SK-N-SH treated with all-trans-retinoic acid at 6 μM for 48 hours (cell line): ENCODE measurements at regions not wholly inside any gene's neighbourhood (a gene's known extent, or its start where the extent isn't known, plus 50 kb on each side); places are given as distances from the start of the nearest gene placed in this dataset.

Source experiments
- ATAC-seq: fragments of 200-7000 bp; cut with Tn5 transposase; 3 replicates; pipeline ENCODE4 v1.9.1; 2020; ENCODE audit warnings: mild to moderate bottlenecking, moderate library complexity
- ARNTL ChIP-seq: fragments of 450-650 bp; formaldehyde crosslinking; IDR thresholded peaks from 2 replicates; pipeline ENCODE4 v1.5.0; 2020; ENCODE audit warnings: low read depth, mild to moderate bottlenecking, moderate library complexity, borderline replicate concordance
- BACH2 ChIP-seq: fragments of 250-450 bp; sonication (Bioruptor Pico); IDR thresholded peaks from 2 replicates; pipeline ENCODE4 v1.9.0; 2021; ENCODE audit warnings: mild to moderate bottlenecking, borderline replicate concordance
- CSDC2 ChIP-seq: fragments of 250-450 bp; sonication (Bioruptor Pico); IDR thresholded peaks from 2 replicates; pipeline ENCODE4 v1.5.0; 2020; ENCODE audit warnings: mild to moderate bottlenecking, moderate library complexity
- GLIS3 ChIP-seq: fragments of 250-450 bp; sonication (Bioruptor Pico); IDR thresholded peaks from 2 replicates; pipeline ENCODE4 v1.5.0; 2020; ENCODE audit warnings: mild to moderate bottlenecking, moderate library complexity
- ISL1 ChIP-seq: fragments of 250-450 bp; sonication (Bioruptor Pico); IDR thresholded peaks from 2 replicates; pipeline ENCODE4 v2.1.2; 2022; ENCODE audit warnings: mild to moderate bottlenecking, moderate library complexity
- OSR1 ChIP-seq: fragments of 250-450 bp; sonication (Bioruptor Pico); IDR thresholded peaks from 2 replicates; pipeline ENCODE4 v1.8.0; 2022; ENCODE audit warnings: moderate library complexity, mild to moderate bottlenecking, inconsistent platforms
- PPARA ChIP-seq: fragments of 250-450 bp; sonication (Bioruptor Pico); IDR thresholded peaks from 2 replicates; pipeline ENCODE4 v1.5.0; 2020; ENCODE audit warnings: mild to moderate bottlenecking, borderline replicate concordance
- RARB ChIP-seq: fragments of 250-450 bp; sonication (Bioruptor Pico); IDR thresholded peaks from 2 replicates; pipeline ENCODE4 v1.8.0; 2021; ENCODE audit warnings: mild to moderate bottlenecking, moderate library complexity
- SNAI2 ChIP-seq: fragments of 250-450 bp; sonication (Bioruptor Pico); IDR thresholded peaks from 2 replicates; pipeline ENCODE4 v1.5.0; 2020; ENCODE audit warnings: mild to moderate bottlenecking, moderate library complexity
- TCF4 ChIP-seq: fragments of 250-450 bp; sonication (Bioruptor Pico); IDR thresholded peaks from 2 replicates; pipeline ENCODE4 v1.8.0; 2021; ENCODE audit warnings: mild to moderate bottlenecking, moderate library complexity, borderline replicate concordance
- TOX ChIP-seq: fragments of 250-450 bp; sonication (Bioruptor Pico); IDR thresholded peaks from 2 replicates; pipeline ENCODE4 v1.8.0; 2021; ENCODE audit warnings: mild to moderate bottlenecking, moderate library complexity, borderline replicate concordance
- ZC3H10 ChIP-seq: fragments of 250-450 bp; sonication (Bioruptor Pico); IDR thresholded peaks from 2 replicates; pipeline ENCODE4 v1.5.1; 2021; ENCODE audit warnings: mild to moderate bottlenecking, moderate library complexity
- ZFP3 ChIP-seq: fragments of 250-450 bp; sonication (Bioruptor Pico); IDR thresholded peaks from 2 replicates; pipeline ENCODE4 v1.5.0; 2020; ENCODE audit warnings: mild to moderate bottlenecking, moderate library complexity
- ZFP30 ChIP-seq: fragments of 450-650 bp; formaldehyde crosslinking; IDR thresholded peaks from 2 replicates; pipeline ENCODE4 v1.5.0; 2022; ENCODE audit warnings: mild to moderate bottlenecking, moderate library complexity
- ZNF565 ChIP-seq: fragments of 450-650 bp; formaldehyde crosslinking; conservative IDR thresholded peaks from 2 replicates; pipeline ENCODE4 v1.5.0; 2020; ENCODE audit warnings: low read depth, mild to moderate bottlenecking, moderate library complexity
- ZNF70 ChIP-seq: fragments of 450-650 bp; formaldehyde crosslinking; IDR thresholded peaks from 2 replicates; pipeline ENCODE4 v1.5.0; 2020; ENCODE audit warnings: mild to moderate bottlenecking, moderate library complexity
- ZNF8 ChIP-seq: fragments of 450-650 bp; formaldehyde crosslinking; IDR thresholded peaks from 2 replicates; pipeline ENCODE4 v1.5.0; 2020; ENCODE audit warnings: mild to moderate bottlenecking, moderate library complexity
- TF ChIP-seq, protein P1 (sequence below): fragments of 250-450 bp; sonication (Bioruptor Pico); IDR thresholded peaks from 2 replicates; pipeline ENCODE4 v1.5.1; 2020; ENCODE audit warnings: low read depth, mild to moderate bottlenecking, moderate library complexity
- TF ChIP-seq, protein P2 (sequence below): fragments of 250-450 bp; sonication (Bioruptor Pico); IDR thresholded peaks from 2 replicates; pipeline ENCODE4 v1.5.0; 2020; ENCODE audit warnings: mild to moderate bottlenecking, moderate library complexity
- TF ChIP-seq, protein P3 (sequence below): fragments of 250-450 bp; sonication (Bioruptor Pico); IDR thresholded peaks from 2 replicates; pipeline ENCODE4 v1.8.0; 2021; ENCODE audit warnings: low read depth, mild to moderate bottlenecking, moderate library complexity, borderline replicate concordance
- TF ChIP-seq, protein P4 (sequence below): fragments of 250-450 bp; sonication (Bioruptor Pico); IDR thresholded peaks from 2 replicates; pipeline ENCODE4 v1.5.1; 2021; ENCODE audit warnings: mild to moderate bottlenecking, moderate library complexity

DNA sequence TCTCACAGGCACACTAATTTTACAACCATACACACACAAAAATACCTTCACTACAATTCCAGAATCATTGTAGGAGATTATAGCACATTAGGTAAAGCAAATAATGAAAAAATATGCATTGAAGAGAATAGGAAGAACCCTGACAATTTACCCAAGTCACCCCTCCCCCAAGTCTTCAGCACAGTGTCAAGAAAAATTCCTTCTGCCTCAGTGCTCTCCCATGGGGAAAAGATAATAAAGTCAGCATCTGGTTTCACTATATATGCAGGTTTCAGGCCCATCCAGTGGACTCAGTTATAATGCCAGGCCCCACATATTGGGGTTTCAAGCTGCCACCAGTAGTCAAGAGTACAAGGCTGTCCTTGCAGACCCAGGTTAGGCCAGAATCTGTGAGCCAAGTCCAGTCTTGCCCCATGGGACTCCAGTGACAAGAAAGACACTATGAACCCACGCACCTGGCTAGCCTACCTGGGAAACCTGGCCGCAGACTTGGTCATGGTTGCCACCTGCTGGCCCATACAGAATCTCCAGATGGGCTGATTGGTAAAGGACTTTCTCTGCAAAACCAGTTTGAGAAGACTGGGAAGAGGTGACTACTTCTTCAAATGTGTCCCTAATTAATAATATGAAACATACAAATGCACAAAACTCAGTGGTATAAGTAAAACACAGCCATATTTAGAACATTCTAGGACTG lies 398.6 kb upstream of the FLRT2 start (continued):
- TF ChIP-seq SNAI2 (CRISPR knock-in tag) (no peak), RARB (no peak)

DNA sequence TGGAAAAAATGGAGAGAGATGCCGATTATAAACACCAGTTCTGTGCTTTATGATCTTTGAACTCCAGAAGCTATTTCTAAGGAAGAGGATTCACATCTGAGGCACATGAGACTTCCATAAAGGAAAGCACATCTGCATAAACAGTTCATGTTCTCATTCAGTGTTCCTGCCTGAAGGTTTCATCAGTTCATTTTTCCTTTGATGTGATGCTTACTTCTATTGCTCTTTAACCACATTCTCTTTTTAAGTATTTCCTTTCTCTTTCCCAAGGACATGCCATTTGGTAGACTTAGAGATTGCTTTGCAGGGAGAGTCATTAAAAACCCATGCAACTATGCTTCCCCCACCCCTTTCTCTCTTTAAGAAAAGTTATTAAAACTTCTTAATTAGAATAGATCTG lies 387.0 kb upstream of the FLRT2 start:
- no peak for ATAC-seq
- TF ChIP-seq SNAI2 (CRISPR knock-in tag) (no peak), ZNF70 (no peak), ZNF8 (CRISPR knock-in tag) (no peak), BACH2 (CRISPR knock-in tag) (no peak), ISL1 (CRISPR knock-in tag) (no peak), PPARA (CRISPR knock-in tag) (no peak), CSDC2 (CRISPR knock-in tag) (no peak), ZNF565 (CRISPR knock-in tag) (no peak), ARNTL (CRISPR knock-in tag) (no peak), ZC3H10 (CRISPR knock-in tag) (no peak), TOX (CRISPR knock-in tag) (no peak), ZFP30 (no peak), ZFP3 (no peak), TCF4 (CRISPR knock-in tag) (no peak)
- TF ChIP-seq, protein P1, sequence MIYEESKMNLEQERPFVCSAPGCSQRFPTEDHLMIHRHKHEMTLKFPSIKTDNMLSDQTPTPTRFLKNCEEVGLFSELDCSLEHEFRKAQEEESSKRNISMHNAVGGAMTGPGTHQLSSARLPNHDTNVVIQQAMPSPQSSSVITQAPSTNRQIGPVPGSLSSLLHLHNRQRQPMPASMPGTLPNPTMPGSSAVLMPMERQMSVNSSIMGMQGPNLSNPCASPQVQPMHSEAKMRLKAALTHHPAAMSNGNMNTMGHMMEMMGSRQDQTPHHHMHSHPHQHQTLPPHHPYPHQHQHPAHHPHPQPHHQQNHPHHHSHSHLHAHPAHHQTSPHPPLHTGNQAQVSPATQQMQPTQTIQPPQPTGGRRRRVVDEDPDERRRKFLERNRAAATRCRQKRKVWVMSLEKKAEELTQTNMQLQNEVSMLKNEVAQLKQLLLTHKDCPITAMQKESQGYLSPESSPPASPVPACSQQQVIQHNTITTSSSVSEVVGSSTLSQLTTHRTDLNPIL, result no peak
- TF ChIP-seq, protein P2, sequence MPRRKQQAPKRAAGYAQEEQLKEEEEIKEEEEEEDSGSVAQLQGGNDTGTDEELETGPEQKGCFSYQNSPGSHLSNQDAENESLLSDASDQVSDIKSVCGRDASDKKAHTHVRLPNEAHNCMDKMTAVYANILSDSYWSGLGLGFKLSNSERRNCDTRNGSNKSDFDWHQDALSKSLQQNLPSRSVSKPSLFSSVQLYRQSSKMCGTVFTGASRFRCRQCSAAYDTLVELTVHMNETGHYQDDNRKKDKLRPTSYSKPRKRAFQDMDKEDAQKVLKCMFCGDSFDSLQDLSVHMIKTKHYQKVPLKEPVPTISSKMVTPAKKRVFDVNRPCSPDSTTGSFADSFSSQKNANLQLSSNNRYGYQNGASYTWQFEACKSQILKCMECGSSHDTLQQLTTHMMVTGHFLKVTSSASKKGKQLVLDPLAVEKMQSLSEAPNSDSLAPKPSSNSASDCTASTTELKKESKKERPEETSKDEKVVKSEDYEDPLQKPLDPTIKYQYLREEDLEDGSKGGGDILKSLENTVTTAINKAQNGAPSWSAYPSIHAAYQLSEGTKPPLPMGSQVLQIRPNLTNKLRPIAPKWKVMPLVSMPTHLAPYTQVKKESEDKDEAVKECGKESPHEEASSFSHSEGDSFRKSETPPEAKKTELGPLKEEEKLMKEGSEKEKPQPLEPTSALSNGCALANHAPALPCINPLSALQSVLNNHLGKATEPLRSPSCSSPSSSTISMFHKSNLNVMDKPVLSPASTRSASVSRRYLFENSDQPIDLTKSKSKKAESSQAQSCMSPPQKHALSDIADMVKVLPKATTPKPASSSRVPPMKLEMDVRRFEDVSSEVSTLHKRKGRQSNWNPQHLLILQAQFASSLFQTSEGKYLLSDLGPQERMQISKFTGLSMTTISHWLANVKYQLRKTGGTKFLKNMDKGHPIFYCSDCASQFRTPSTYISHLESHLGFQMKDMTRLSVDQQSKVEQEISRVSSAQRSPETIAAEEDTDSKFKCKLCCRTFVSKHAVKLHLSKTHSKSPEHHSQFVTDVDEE, result no peak

DNA sequence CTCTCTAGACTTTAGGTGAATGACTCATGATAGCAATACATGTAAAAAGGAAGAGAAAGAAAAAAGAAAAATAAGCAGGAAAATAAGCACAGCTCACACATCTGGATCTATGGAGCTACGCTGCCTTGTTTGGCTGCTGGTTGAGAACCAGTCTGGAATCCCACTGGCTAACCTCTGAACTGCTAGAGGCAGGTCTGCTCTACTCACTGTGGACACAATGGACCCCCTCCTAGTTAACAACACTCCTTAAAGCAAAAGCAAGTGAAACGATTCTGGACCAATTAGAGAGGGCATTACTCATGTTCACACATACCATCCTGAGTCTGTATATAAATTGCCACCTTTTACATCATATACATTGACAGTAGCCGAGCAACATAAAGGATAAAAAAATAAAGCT lies 383.2 kb upstream of the FLRT2 start:
- no peak for ATAC-seq
- no peak for TF ChIP-seq ZC3H10 (CRISPR knock-in tag)
- TF ChIP-seq PPARA (CRISPR knock-in tag), result no peak
- TF ChIP-seq, protein P1, result no peak
- no peak for TF ChIP-seq ISL1 (CRISPR knock-in tag)
- no peak for TF ChIP-seq SNAI2 (CRISPR knock-in tag)
- TF ChIP-seq, protein P2, result no peak
- TF ChIP-seq OSR1 (CRISPR knock-in tag), result no peak
- no peak for TF ChIP-seq ZFP3
- TF ChIP-seq ZNF70, result no peak
- TF ChIP-seq TCF4 (CRISPR knock-in tag), result no peak
- TF ChIP-seq BACH2 (CRISPR knock-in tag), result no peak
- TF ChIP-seq, protein P3, sequence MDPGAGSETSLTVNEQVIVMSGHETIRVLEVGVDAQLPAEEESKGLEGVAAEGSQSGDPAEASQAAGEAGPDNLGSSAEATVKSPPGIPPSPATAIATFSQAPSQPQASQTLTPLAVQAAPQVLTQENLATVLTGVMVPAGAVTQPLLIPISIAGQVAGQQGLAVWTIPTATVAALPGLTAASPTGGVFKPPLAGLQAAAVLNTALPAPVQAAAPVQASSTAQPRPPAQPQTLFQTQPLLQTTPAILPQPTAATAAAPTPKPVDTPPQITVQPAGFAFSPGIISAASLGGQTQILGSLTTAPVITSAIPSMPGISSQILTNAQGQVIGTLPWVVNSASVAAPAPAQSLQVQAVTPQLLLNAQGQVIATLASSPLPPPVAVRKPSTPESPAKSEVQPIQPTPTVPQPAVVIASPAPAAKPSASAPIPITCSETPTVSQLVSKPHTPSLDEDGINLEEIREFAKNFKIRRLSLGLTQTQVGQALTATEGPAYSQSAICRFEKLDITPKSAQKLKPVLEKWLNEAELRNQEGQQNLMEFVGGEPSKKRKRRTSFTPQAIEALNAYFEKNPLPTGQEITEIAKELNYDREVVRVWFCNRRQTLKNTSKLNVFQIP (CRISPR knock-in tag), result no peak
- TF ChIP-seq, protein P4, sequence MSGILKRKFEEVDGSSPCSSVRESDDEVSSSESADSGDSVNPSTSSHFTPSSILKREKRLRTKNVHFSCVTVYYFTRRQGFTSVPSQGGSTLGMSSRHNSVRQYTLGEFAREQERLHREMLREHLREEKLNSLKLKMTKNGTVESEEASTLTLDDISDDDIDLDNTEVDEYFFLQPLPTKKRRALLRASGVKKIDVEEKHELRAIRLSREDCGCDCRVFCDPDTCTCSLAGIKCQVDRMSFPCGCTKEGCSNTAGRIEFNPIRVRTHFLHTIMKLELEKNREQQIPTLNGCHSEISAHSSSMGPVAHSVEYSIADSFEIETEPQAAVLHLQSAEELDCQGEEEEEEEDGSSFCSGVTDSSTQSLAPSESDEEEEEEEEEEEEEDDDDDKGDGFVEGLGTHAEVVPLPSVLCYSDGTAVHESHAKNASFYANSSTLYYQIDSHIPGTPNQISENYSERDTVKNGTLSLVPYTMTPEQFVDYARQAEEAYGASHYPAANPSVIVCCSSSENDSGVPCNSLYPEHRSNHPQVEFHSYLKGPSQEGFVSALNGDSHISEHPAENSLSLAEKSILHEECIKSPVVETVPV (CRISPR knock-in tag), result no peak
- TF ChIP-seq ZNF8 (CRISPR knock-in tag), result no peak
- TF ChIP-seq GLIS3 (CRISPR knock-in tag), result no peak
- no peak for TF ChIP-seq TOX (CRISPR knock-in tag)
- TF ChIP-seq CSDC2 (CRISPR knock-in tag), result no peak
- TF ChIP-seq, all 23 proteins: peak for 0
